CD14-positive monocyte (primary cell): ENCODE measurements at regions not wholly inside any gene's neighbourhood (a gene's known extent, or its start where the extent isn't known, plus 50 kb on each side); places are given as distances from the start of the nearest gene placed in this dataset.

Source experiments
- DNase-seq, 3 donors: peaks; one replicate each; pipeline ENCODE4 v3.0.0-alpha.2; 2011 to 2022
- H2AFZ ChIP-seq: 2 replicates; pipeline ENCODE4 v1.6.0; 2012; ENCODE audit warnings: mild to moderate bottlenecking, low read depth, low read length, inconsistent platforms; ENCODE audit not compliant: insufficient read depth, poor library complexity, severe bottlenecking
- H3K27ac ChIP-seq, 2 donors: 1 replicate in 1 of 2; 2 replicates in 1 of 2; pipeline ENCODE4 v1.5.1; 2012 to 2013; ENCODE audit warnings: low read length in 2 of 2, control low read depth in 1 of 2, inconsistent platforms in 1 of 2, low read depth in 1 of 2, mild to moderate bottlenecking in 1 of 2
- H3K27me3 ChIP-seq, 2 donors: one replicate each; pipeline versions ENCODE4 v1.6.0 to v1.6.1; 2011 to 2013; ENCODE audit warnings: low read length in 2 of 2; ENCODE audit not compliant: control insufficient read depth in 2 of 2, insufficient read depth in 2 of 2
- H3K36me3 ChIP-seq, 2 donors: replicated peaks in 1 of 2; 1 replicate in 1 of 2; 2 replicates in 1 of 2; pipeline versions ENCODE4 v1.5.1 to v1.6.1; 2012 to 2013; ENCODE audit warnings: low read length in 2 of 2, control low read depth in 1 of 2, inconsistent platforms in 1 of 2, mild to moderate bottlenecking in 1 of 2; ENCODE audit not compliant: insufficient read depth in 2 of 2, control insufficient read depth in 1 of 2
- H3K4me1 ChIP-seq, 2 donors: 1 replicate in 1 of 2; 2 replicates in 1 of 2; pipeline versions ENCODE4 v1.5.1 to v1.6.1; 2012 to 2013; ENCODE audit warnings: low read length in 2 of 2, control low read depth in 1 of 2, inconsistent platforms in 1 of 2, mild to moderate bottlenecking in 1 of 2, moderate library complexity in 1 of 2; ENCODE audit not compliant: insufficient read depth in 2 of 2, control insufficient read depth in 1 of 2
- H3K4me2 ChIP-seq: replicated peaks from 2 replicates; pipeline ENCODE3; 2012; ENCODE audit warnings: low read length, moderate library complexity, mild to moderate bottlenecking; ENCODE audit not compliant: poor library complexity, severe bottlenecking; ENCODE audit errors: extremely low read depth
- H3K4me3 ChIP-seq, 3 experiments: fragments of 200-600 bp in 1 of 3; sonication (generic) in 1 of 3; replicated peaks in 1 of 3; 1 replicate in 2 of 3; 2 replicates in 1 of 3; pipeline ENCODE4 v1.5.1; 2011 to 2013; ENCODE audit warnings: low read length in 3 of 3, mild to moderate bottlenecking in 3 of 3, control low read depth in 2 of 3, low read depth in 2 of 3, inconsistent platforms in 1 of 3, moderate library complexity in 1 of 3
- H3K79me2 ChIP-seq: 2 replicates; pipeline ENCODE4 v1.6.0; 2012; ENCODE audit warnings: mild to moderate bottlenecking, control low read depth, inconsistent platforms, low read length, moderate library complexity; ENCODE audit not compliant: insufficient read depth
- H3K9ac ChIP-seq: 2 replicates; pipeline ENCODE4 v1.6.0; 2017; ENCODE audit warnings: low read length, mild to moderate bottlenecking; ENCODE audit not compliant: insufficient read depth, poor library complexity, severe bottlenecking
- H3K9me3 ChIP-seq, 2 donors: replicated peaks in 1 of 2; 1 replicate in 1 of 2; 2 replicates in 1 of 2; pipeline versions ENCODE4 v1.5.1 to v1.6.1; 2012 to 2013; ENCODE audit warnings: low read length in 2 of 2, control low read depth in 1 of 2; ENCODE audit not compliant: control insufficient read depth in 1 of 2, insufficient read depth in 1 of 2
- H4K20me1 ChIP-seq: 2 replicates; pipeline ENCODE4 v1.6.0; 2012; ENCODE audit warnings: mild to moderate bottlenecking, low read length, control low read depth, moderate library complexity; ENCODE audit not compliant: insufficient read depth
- H3K27ac Mint-ChIP-seq, 7 donors: one replicate each; pipeline ENCODE4 v1.8.0; 2020; ENCODE audit warnings: mild to moderate bottlenecking in 7 of 7, mixed read lengths in 7 of 7, moderate library complexity in 6 of 7, inconsistent platforms in 2 of 7
- H3K27me3 Mint-ChIP-seq, 3 donors: one replicate each; pipeline ENCODE4 v1.8.0; 2021 to 2022; ENCODE audit warnings: low read depth in 3 of 3, mild to moderate bottlenecking in 3 of 3, mixed read lengths in 3 of 3, moderate library complexity in 3 of 3, inconsistent platforms in 1 of 3
- H3K36me3 Mint-ChIP-seq, 2 donors: one replicate each; pipeline ENCODE4 v1.8.0; 2020; ENCODE audit warnings: mixed read lengths in 2 of 2, inconsistent platforms in 1 of 2, mild to moderate bottlenecking in 1 of 2
- H3K4me1 Mint-ChIP-seq: one replicate; pipeline ENCODE4 v1.8.0; 2020; ENCODE audit warnings: mild to moderate bottlenecking, mixed read lengths
- H3K4me3 Mint-ChIP-seq, 2 donors: one replicate each; pipeline ENCODE4 v1.8.0; 2020; ENCODE audit warnings: mild to moderate bottlenecking in 2 of 2, mixed read lengths in 2 of 2, moderate library complexity in 1 of 2
- H3K9me3 Mint-ChIP-seq, 7 donors: one replicate each; pipeline ENCODE4 v1.8.0; 2020 to 2022; ENCODE audit warnings: mixed read lengths in 7 of 7, mild to moderate bottlenecking in 6 of 7, moderate library complexity in 6 of 7, inconsistent platforms in 2 of 7
- CTCF ChIP-seq: fragments of 200-600 bp; IDR thresholded peaks from one replicate; pipeline ENCODE4 v1.8.0; 2022; ENCODE audit warnings: antibody characterized with exemption, mild to moderate bottlenecking
- WGBS: methylation state at CpG from one replicate; pipeline ENCODE4 v1.1.5; 2013; ENCODE audit warnings: missing lambda C conversion rate; ENCODE audit not compliant: insufficient coverage; 5-methylcytosine and 5-hydroxymethylcytosine counted together
- intact Hi-C, 2 donors: fragments of 100-400 bp; cut with micrococcal nuclease; formaldehyde crosslinking; loops; one replicate each; pipeline versions ENCODE4 v1.15.0 to v1.15.1; 2023

- Histone ChIP-seq H3K9me3 (peaks cover 0 to 4% of the 10 kb centered on the region in 2 donors), H3K79me2 (no peaks in the 10 kb centered on the region), H3K4me1 (no peaks in the 10 kb centered on the region), H3K4me2 (no peak overlapping the region), H3K27ac (no peak overlapping the region), H3K36me3 (no peaks in the 10 kb centered on the region), H3K4me3 (no peak overlapping the region), H4K20me1 (no peaks in the 10 kb centered on the region), H3K9ac (no peak overlapping the region), H2AFZ (no peak overlapping the region), H3K27me3 (peaks cover 0 to 2% of the 10 kb centered on the region in 2 donors)
- DNase-seq, result no peak
- WGBS, result 75% methylated on average over 24 of the region's 29 CpGs
- intact Hi-C loops, result no loop called here
- TF ChIP-seq CTCF, result no peak
- peaks cover 1 to 12% (median 8%) of the 10 kb centered on the region in 7 donors for H3K9me3 Mint-ChIP-seq
- no peak overlapping the region for H3K27ac Mint-ChIP-seq
- H3K27me3 Mint-ChIP-seq, result peaks cover 5 to 11% (median 7%) of the 10 kb centered on the region in 3 donors
- no peak overlapping the region for H3K4me3 Mint-ChIP-seq
- no peaks in the 10 kb centered on the region for H3K4me1 Mint-ChIP-seq
- H3K36me3 Mint-ChIP-seq, result no peaks in the 10 kb centered on the region
These were observed 124.4 kb upstream of the RNF32 start for GRCh38 chr7:156515911-156516790.

GRCh38 chr7:156514851-156515250 is 125.7 kb upstream of the RNF32 start:
- H4K20me1 ChIP-seq, result no peaks in the 10 kb centered on the region
- 86% methylated on average over 3 of the region's 7 CpGs for WGBS
- H3K9me3 ChIP-seq, result peaks cover 6 to 11% of the 10 kb centered on the region in 2 donors
- no peak overlapping the region for H3K4me3 ChIP-seq
- no peak overlapping the region for H2AFZ ChIP-seq
- Mint-ChIP-seq H3K4me1 (no peaks in the 10 kb centered on the region), H3K27ac (no peak overlapping the region), H3K9me3 (peaks cover 5 to 16% (median 13%) of the 10 kb centered on the region in 7 donors), H3K4me3 (no peak overlapping the region), H3K36me3 (no peaks in the 10 kb centered on the region), H3K27me3 (peaks cover 5 to 14% (median 7%) of the 10 kb centered on the region in 3 donors)
- no peaks in the 10 kb centered on the region for H3K79me2 ChIP-seq
- H3K36me3 ChIP-seq, result no peaks in the 10 kb centered on the region
- intact Hi-C loops, result no loop called here
- no peaks in the 10 kb centered on the region for H3K4me1 ChIP-seq
- H3K27me3 ChIP-seq, result no peaks in the 10 kb centered on the region
- TF ChIP-seq CTCF, result no peak
- no peak overlapping the region for H3K27ac ChIP-seq
- no peak overlapping the region for H3K4me2 ChIP-seq
- H3K9ac ChIP-seq, result no peak overlapping the region
- DNase-seq, result no peak
